ENCODE measurements at regions not wholly inside any gene's neighbourhood (a gene's known extent, or its start where the extent isn't known, plus 50 kb on each side); places are given as distances from the start of the nearest gene placed in this dataset.

DNA sequence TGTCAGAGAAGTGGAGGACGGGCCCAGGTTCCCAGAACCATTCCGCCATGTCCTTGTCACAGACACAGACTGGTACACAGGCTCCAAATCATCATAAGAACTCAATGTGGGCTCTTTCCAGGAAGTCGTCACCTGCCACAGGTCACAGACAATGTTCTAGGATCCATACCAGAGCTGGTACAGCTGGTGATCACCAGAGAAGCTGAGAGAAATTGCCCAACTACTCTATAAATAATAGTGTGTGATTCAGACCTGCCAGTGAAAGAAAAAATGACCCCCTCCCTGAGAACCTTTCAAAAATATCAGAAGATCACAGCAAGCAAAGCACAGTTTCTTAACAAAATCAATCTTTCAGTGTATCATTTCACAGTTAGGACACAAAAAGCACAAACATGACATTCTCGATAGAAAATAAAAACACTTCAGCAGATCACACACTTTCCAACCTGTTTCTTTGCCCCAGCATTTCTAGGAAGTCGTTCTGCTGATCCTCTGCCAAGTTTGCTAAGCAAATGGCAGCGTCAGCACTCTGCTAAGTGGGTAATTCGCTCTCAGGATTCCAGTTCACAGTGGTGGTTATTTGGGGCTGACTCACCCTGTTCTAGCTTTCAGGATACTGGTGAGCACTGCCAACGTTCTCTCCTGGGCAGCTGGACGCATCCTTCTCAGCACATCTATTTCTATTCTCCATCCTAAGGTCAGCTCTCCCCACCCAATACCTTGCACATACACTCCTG is 223.3 kb upstream of the SFSWAP start (continued):
- TF ChIP-seq, protein P1, sequence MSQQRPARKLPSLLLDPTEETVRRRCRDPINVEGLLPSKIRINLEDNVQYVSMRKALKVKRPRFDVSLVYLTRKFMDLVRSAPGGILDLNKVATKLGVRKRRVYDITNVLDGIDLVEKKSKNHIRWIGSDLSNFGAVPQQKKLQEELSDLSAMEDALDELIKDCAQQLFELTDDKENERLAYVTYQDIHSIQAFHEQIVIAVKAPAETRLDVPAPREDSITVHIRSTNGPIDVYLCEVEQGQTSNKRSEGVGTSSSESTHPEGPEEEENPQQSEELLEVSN (IDR thresholded peaks at IDR 0.05), result no peak
- TF ChIP-seq ASH2L (IDR thresholded peaks at IDR 0.05; ENCODE audit: low read length), result no peak
- TF ChIP-seq FOSL1 (IDR thresholded peaks at IDR 0.05; ENCODE audit: insufficient read depth, low read depth, low read length), result no peak
- TF ChIP-seq BACH1 (IDR thresholded peaks at IDR 0.05; ENCODE audit: low read length), result no peak
- TF ChIP-seq GABPA (IDR thresholded peaks at IDR 0.05; ENCODE audit: borderline replicate concordance, insufficient read depth, low read length), result no peak
- no peak for TF ChIP-seq POU5F1 (IDR thresholded peaks at IDR 0.05; ENCODE audit: low read depth, low read length)

All from H1 (cell line).